ENCODE measurements at regions not wholly inside any gene's neighbourhood (a gene's known extent, or its start where the extent isn't known, plus 50 kb on each side); places are given as distances from the start of the nearest gene placed in this dataset.

GRCh38 chr10:53406532-53406931, 633.9 kb upstream of the MBL2 start:
- H3K9me3 Mint-ChIP-seq, result no peaks in the 10 kb centered on the region; a peak in 2 of 5 replicates
- TF ChIP-seq CTCF (conservative IDR thresholded peaks at IDR 0.05), result no peak
- no peak overlapping the region for H2BK5ac ChIP-seq (ENCODE audit: insufficient read length, low read length)
- no peak overlapping the region for H3T11ph ChIP-seq (ENCODE audit: low read length)
- H4K8ac ChIP-seq (replicated peaks; ENCODE audit: insufficient read length, low read depth, low read length), result no peak overlapping the region
- no peak overlapping the region for H2AFZ ChIP-seq (ENCODE audit: low read length)
- no peak for DNase-seq
- no peaks in the 10 kb centered on the region for H3K23me2 ChIP-seq (ENCODE audit: insufficient read length, low read depth, low read length, poor library complexity, severe bottlenecking)
- no peak overlapping the region for H3K23ac ChIP-seq (ENCODE audit: insufficient read length, low read depth, low read length)
- H3K14ac ChIP-seq (ENCODE audit: insufficient read depth, low read length), result no peak overlapping the region
- no CpG with 5 or more reads among the region's 3 CpGs for WGBS (ENCODE audit: extremely low coverage, insufficient read length, low lambda C conversion rate)
- H4K91ac ChIP-seq (ENCODE audit: insufficient read length, low read depth, low read length), result no peak overlapping the region
- H2BK12ac ChIP-seq (ENCODE audit: insufficient read length, low read depth, low read length), result no peak overlapping the region
- H3K4me1 Mint-ChIP-seq, result peaks cover 8 to 13% of the 10 kb centered on the region in 2 experiments
- no peaks in the 10 kb centered on the region for H3K27me3 ChIP-seq (ENCODE audit: insufficient read depth, low read length)
- no peak overlapping the region for H4K5ac ChIP-seq (ENCODE audit: insufficient read length, low read depth, low read length)
- peaks cover under 1 to 2% (median 1%) of the 10 kb centered on the region in 3 experiments; a peak in 3 of 7 replicates for H3K36me3 Mint-ChIP-seq (ENCODE audit: insufficient read depth in 1 of 3, low read depth in 3 of 3)
- H3K4me2 ChIP-seq (ENCODE audit: insufficient read depth, insufficient read length, low read length), result no peak overlapping the region
- H3K4me3 Mint-ChIP-seq, result no peak overlapping the region
- H2BK20ac ChIP-seq (ENCODE audit: low read depth, low read length, poor library complexity, severe bottlenecking), result no peak overlapping the region
- no peaks in the 10 kb centered on the region for H4K20me1 ChIP-seq (ENCODE audit: control insufficient read depth, insufficient read depth, insufficient read length)
- no peak overlapping the region for H3K4ac ChIP-seq (ENCODE audit: low read depth, low read length)
- H3K9me3 ChIP-seq (ENCODE audit: control insufficient read depth, low read depth, low read length), result no peaks in the 10 kb centered on the region
- H3K56ac ChIP-seq (ENCODE audit: insufficient read length, low read depth, low read length), result no peak overlapping the region
- H3K18ac ChIP-seq (ENCODE audit: insufficient read length, low read depth, low read length), result no peak overlapping the region
- no peaks in the 10 kb centered on the region for H3K79me1 ChIP-seq (ENCODE audit: insufficient read depth, low read depth, low read length, poor library complexity, severe bottlenecking)
- H2BK120ac ChIP-seq (ENCODE audit: low read depth, low read length, poor library complexity, severe bottlenecking), result no peak overlapping the region
- H3K79me2 ChIP-seq (ENCODE audit: insufficient read depth, low read length), result no peaks in the 10 kb centered on the region
- no peak overlapping the region for H3K9ac ChIP-seq (ENCODE audit: extremely low read depth, insufficient read length, low read length)
- H2BK15ac ChIP-seq (ENCODE audit: low read depth, low read length), result no peak overlapping the region
- no peak overlapping the region for H2AK5ac ChIP-seq (ENCODE audit: insufficient read length, low read length)
- peaks cover 3% of the 10 kb centered on the region for H3K4me1 ChIP-seq (ENCODE audit: insufficient read depth, low read length)
- H3K27ac ChIP-seq (ENCODE audit: insufficient read length, low read depth, low read length), result no peak overlapping the region
- no peaks in the 10 kb centered on the region for H3K27me3 Mint-ChIP-seq (ENCODE audit: low read depth)
- H3K27ac Mint-ChIP-seq, result peak overlapping the region in 2 of 3 experiments; percentile 8 to 9; a peak in 2 of 7 replicates
